Midbrain (tissue), 1 donor: ENCODE measurements at regions not wholly inside any gene's neighbourhood (a gene's known extent, or its start where the extent isn't known, plus 50 kb on each side); places are given as distances from the start of the nearest gene placed in this dataset.
A peak's percentile ranks its signal among the peaks of the same experiment; 100 is the strongest.
"Not testable (repeated sequence)": the region's sequence is repeated elsewhere in the genome, so short reads cannot be mapped to it uniquely, and the experiment has no call there.

Source experiments
- DNase-seq: peaks from one replicate; lab custom pipeline; 2025; lab: John Stamatoyannopoulos, UW

DNA sequence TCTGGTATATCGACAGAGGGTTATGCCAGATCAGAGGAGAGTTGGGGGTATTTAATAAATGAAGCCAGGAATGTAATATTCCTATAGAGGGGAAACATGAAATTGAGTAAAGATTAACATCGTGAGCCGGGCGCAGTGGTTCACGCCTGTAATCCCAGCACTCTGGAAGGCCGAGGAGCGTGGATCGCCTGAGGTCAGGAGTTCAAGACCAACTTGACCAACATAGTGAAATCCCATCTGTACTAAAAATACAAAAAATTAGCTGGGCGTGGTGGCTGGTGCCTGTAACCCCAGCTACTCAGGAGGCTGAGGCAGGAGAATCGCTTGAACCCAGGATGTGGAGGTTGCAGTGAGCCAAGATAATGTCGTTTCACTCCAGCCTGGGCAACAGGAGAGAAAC lies 112.4 kb upstream of the ZNF184 start:
- not testable (repeated sequence) for DNase-seq

DNA sequence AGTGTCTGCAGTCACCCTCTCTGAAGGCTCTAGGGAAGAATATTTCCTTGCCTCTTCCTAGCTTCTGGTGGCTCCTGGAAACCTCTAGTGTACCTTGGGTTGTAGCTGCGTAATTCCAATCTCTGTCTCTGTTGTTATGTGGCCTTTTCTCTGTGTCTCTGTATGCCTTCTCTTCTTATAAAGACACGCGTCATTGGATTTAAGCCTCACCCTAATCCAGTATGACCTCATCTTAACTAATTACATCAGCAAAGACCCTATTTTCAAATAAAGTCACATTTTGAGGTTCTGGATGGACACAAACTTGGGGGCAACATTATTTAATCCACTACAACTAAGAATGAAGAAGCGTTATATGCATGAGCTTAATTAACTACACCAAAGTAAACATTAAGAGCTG lies 111.4 kb upstream of the ZNF184 start:
- no peak for DNase-seq

DNA sequence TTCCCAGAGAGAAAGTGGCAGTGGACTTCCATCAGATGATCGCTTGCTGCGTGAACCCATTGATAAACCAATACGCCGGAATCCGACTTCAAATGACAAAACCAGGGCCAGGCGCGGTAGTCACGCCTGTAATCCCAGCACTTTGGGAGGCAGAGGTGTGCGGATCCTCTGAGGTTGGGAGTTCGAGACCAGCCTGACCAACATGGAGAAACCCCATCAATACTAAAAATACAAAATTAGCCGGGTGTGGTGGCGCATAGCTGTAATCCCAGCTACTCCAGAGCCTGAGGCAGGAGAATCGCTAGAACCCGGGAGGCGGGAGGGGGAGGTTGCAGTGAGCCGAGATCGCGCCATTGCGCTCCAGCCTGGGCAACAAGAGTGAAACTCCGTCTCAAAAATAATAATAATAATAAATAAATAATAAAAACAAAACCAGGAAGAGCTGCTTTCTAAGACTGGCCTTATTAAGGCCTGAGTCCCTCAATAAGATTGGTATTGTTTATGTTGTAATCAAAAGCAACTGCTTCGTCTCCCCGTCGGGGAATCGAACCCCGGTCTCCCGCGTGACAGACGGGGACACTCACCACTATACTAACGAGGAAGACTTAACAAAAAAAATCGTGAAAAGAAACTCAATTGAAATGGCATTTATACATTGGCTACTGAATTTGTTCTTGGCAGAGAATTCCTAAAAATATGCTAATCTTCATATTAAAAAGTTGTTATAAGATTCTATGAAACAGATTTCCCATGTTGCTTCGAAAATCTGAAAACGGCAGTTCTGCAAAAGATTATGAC lies 110.2 kb upstream of the ZNF184 start:
- peak; percentile 14 for DNase-seq

DNA sequence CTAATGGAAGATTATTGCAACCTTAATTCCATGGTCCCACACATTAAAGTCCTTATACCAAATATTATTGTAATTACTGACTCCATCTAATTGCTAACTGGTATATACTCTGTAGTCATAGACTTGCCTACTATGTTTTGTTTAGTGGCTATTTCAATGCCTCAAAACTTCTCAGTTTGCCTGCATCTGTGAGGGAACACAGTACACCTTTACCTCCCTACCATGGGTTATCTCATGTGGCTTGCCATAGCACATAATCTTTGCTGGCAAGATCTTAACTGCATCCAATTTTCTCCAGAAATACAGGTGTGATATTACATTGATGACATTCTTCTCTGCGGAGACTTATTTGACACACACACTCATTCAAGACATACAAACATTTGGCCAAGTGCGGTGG lies 107.1 kb upstream of the ZNF184 start:
- no peak for DNase-seq

DNA sequence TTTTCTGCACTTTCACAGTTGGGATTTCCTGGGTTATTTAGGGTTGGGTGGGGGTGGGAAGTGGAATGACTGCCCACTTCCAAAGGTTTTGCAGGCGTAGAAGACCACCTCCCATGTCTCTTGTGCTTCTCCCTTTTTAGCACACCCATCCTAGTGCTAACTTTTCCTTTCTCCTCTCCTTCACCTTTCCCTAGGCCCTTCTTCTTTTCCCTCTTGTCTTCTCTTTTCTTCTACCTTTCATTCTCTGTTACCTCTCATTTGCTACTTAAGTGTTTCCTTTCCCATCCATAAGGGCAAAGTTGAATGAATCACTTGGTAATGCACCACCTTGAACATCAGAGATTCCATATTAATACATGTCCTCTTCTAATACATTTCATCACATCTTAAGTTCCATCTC lies 105.0 kb upstream of the ZNF184 start:
- DNase-seq, result no peak

DNA sequence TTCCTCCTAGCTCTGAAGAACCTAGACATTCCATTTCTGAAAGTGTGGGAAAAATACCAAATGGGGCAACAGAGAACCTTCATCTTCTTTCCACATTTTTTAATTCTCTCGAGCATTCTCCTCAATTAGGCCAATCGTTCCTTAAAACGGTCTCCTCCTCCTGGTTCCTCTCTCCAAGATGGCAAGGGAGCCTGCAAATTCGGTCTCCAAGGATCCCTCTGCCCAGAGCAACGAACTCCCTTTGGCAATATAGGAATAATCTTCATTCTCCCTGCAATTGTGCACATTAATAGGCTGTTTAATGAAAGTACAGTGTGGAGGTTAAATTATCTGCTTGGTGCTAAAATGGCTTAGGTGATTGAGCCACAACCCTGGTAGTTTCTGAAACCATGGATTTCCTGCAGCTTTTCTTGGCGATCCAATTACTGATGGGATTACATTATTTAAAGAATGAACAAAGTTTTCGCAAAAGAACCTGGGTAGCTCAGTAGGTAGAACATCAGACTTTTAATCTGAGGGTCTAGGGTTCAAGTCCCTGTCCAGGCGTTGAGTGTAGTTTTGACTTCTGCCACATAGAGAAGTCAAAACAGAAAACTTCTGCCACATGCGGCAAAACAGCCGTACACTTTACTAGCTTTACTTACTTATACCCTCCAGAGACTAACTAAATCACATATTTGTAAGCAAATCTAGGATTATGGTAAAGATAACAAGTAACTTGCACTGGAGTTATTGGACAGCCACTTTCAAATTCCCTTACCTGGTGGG lies 102.9 kb upstream of the ZNF184 start:
- no peak for DNase-seq

DNA sequence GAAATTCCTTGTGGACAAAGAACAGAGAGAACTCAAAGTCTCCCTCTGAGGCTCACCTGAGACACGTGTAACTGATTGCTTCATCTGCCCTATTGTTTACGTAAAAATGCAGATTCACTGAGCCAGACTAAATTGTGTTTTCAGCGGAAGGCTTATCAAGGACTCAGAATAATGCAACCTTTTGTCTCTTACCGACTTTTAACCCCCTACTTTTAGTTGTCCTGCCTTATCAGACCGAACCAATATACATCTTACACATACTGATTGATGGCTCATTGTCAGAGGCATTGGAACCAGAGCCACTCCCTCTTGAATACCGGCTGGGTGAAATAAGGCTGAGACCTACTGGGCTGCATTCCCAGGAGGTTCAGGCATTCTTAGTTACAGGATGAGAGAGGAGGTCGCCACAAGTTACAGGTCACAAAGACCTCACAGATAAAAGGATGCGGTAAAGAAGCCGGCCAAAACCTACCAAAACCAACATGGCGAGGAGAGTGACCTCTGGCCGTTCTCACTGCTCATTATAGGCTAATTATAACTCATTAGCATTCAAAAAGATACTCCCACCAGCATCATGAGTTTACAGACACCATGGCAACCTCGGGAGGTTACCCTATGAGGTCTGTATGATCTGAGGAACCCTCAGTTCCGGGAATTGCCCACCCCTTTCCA lies 95.5 kb upstream of the ZNF184 start:
- no peak for DNase-seq

DNA sequence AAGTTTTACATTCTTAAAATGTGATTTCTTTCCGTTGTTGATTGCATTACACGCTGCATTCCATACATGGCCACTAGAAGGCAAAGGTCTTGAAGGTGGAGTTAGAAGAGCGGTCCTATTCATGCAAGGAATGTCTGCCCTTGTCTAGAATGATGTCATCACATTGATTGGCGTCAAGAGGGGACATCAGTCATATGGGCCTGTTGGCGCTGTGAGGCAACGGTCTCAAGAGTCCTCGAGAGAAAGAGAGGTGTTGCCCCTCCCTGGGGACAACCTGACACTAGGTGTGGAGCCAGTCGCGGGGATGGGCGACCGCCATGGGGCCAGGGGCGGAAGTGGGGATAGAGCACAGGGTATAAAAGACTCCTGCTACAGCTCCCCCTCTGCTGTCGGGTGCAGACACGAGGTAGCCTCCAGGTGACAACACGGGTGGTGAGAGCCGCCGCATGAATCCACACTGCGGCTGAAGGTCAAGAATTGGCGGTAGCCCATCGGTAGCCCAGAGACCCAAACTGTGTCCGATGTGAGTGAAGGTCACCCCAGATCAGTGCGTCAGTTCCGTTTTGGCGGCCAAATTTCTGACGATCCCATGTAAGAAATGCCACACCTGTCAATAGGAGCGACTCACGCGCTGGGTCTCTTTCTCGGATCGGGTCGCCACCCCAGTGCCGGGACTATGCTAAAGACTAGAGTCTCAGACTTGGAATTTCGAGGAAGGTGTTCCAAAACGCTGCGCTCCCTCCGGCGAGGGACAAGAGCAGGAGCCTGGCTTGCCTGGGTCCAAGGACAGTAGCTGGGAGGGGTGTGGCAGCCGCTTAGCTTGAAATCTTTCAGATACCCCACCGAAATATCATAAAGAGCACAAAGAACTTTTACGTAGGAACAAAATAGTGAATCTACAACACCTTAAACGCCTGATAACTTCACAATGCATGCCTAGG lies 93.2 kb upstream of the ZNF184 start:
- DNase-seq, result no peak

DNA sequence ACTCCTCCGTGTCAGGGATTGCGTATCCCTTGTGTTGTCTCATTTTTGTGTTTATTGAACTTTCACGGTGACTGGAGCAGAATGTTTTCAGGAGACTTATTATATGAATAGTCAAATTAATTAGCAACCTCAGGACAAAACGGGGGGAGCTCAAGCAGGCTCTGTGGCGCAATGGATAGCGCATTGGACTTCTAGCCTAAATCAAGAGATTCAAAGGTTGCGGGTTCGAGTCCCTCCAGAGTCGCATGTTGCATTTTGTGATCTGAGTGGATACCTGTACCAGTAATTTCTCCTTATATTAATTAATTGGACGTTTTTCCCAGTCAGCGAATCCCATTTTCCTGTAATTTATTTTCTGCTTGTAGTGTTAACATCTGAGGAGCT lies 89.1 kb upstream of the ZNF184 start:
- no peak for DNase-seq

DNA sequence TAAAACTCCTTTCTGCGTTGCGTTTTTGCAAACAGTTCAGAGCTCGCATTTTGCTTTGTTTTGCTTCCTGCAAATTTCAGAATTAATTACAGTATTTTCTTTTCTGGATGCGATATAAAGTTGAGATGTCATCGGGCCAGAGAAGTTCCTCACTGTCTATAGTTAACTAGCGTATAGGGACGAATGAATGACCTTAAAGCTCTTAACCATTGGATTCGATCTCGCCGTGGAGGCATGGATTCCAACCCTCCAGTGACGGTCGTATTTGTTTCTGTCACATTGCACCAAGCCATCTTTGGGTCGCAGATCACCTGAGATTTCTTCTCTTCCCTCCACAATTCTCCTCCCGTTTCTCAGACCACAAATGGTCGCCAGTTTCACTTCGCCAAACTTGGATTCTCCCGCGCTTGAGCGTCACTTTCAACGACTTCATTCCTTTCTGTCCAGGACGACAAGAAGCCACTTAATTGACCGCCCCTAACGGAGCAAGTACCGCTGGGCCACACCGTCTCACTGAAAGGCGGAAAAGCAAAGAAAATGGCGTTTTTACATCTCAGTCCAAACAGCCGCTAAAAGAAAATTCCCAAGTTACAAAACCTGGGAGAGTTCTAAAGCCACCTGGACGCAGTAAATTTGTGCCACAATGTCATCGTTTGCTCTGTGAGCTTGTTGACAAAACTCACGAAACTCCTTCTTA lies 85.3 kb upstream of the ZNF184 start:
- DNase-seq, result no peak

DNA sequence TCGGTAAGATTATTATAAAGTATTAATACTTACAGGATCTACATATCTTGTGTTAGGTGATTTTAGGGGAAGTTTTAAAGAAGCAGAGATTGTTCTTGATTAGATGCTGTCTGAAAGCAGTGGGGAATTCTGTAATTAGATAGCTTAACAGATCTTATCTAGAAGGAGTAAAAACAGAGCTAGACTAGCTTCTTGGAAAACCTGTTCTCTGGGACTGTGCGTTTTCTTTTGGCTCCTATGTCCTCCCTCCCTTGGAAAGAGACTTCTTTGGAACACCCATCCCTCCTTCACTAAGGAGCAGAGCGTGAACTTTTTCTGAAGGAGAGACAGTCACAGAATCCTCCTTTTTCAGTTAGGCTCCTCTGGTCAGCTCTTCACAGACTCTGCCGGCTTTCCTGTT lies 83.5 kb upstream of the ZNF184 start:
- DNase-seq, result no peak

DNA sequence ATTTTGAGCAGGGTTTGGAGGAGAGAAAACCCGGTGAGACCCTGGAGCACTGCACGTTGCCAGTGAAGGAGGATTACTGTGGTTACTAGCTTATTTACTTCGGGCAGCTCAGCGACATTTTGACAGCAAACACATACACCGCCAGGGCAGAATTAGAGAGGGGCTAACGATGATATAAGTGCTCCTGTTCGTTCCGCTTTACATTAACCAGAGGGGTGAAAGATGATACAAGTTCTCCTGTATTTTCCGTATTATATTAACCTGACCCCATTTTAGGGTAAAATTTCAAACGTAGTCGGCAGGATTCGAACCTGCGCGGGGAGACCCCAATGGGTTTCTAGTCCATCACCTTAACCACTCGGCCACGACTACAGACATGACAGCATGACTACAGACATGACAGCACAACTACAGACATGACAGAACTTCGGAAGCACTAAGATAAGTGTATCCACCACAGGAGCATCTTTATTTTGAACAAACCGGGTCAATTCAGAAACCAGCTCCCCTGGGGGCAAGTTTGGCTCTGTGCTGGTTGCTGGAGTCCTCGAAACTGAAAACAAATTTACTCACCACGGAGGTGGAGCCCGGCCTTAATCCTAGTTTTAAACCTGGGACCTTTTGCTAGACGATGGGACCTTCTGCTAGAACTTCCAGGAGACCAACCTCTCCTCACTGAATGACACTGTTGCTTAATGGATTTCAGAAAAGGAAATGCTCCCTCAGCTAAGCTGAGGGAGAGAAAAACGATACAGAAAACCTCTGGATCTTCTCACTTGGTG lies 80.4 kb upstream of the ZNF184 start:
- DNase-seq, result no peak

DNA sequence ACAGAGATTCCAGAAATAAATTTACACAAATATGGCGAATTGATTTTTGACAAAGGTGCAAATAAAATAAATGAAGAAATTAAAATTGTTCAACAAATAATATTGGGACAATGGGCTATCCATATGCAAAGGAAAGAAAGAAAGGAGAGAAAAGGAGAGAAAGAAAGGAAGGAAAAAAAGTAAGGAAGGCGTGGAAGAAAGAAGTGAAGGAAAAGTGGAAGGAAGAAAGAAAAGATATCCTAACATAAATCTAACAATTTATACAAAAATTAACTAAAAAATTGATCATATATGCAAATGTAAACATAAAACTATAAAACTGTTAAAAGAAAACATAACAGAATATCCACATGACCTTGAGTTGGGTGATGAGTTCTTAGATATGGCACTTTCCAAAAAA lies 78.7 kb upstream of the ZNF184 start:
- no peak for DNase-seq

DNA sequence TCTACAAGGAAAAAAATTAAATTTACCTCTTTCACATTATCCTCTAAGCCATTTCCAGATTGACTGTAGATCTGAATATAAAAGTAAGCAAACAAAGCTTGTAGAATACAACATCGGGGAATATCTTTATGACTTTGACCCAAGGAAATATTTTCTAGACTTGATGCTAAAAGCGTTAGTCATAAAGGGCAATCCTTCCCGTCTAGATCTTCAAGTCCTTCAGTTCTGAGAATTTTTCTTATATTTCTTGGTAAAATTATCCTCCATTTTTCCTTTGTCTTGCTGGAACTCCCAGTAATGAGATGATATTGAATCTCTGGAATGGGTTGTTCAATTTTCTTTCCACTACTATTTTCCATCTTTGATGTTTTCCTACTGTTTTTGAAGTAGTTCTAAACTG lies 77.8 kb upstream of the ZNF184 start:
- DNase-seq, result no peak

DNA sequence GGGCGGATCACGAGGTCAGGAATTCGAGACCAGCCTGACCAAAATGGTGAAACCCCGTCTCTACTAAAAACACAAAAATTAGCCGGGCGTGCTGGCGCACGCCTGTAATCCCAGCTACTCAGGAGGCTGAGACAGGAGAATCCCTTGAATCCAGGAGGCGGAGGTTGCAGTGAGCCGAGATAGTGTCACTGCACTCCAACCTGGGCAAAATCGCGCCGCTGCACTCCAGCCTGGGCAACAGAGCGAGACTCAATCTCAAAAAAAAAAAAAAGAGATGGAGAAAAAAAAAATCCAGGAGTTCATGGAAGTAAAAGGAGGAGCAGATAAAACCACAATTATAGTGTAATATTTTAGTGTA lies 76.3 kb upstream of the ZNF184 start:
- not testable (repeated sequence) for DNase-seq

DNA sequence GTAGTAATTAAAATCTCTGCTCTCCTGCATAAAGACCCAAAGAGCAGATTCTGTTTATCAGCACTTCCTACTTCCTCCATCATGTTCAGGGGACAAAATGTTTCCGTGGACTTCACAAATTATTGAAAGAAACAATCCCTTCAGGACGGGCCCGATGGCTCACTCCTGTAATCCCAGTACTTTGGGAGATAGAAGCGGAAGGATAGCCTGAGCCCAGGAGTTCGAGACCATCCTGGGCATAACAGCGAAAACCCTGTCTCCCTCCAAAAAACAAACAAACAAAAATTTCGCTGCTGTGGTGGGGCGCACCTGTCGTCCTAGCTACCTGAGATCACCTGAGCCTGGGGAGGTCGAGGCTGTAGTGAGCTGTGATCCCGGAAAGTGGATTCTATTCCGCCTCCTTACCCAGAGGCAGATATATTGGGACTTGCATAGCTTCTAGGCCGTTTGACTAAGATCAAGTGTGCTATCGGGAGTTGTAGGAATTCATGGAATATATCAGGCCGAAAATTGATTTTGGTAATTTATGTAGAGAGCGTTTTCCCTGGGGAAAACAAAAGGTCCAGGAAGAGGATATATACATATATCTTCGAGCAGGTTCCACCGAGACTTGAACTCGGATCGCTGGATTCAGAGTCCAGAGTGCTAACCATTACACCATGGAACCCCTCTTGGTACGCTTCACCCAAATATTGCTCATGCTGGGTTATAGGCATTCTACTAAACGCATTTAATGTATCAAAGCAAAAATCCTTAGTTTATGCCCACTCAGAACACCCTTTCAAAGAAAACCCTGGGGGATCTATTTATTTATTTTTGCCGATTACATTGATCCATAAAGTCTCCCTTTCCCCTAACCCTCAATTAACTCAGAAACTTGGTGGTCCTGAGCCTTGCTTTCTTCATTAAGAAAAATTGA lies 74.5 kb upstream of the ZNF184 start:
- no peak for DNase-seq

DNA sequence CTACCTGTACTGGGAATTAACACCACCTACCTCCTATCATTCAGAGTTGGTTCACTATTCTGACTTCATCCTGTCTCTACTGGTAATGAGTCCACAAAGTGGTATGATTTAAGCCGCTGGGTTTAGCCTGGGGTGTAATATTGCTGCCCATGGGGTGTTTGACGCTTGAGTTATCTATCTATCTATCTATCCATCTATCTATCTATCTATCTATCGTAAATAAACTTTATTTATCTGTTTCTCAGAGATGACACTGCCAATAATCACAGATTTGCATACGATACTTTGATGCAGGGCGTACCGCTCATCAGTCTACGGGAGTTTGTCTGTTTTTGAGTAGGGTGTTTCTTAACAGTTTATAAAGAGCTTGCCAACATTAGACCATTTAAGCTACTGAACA lies 73.6 kb upstream of the ZNF184 start:
- DNase-seq, result no peak

DNA sequence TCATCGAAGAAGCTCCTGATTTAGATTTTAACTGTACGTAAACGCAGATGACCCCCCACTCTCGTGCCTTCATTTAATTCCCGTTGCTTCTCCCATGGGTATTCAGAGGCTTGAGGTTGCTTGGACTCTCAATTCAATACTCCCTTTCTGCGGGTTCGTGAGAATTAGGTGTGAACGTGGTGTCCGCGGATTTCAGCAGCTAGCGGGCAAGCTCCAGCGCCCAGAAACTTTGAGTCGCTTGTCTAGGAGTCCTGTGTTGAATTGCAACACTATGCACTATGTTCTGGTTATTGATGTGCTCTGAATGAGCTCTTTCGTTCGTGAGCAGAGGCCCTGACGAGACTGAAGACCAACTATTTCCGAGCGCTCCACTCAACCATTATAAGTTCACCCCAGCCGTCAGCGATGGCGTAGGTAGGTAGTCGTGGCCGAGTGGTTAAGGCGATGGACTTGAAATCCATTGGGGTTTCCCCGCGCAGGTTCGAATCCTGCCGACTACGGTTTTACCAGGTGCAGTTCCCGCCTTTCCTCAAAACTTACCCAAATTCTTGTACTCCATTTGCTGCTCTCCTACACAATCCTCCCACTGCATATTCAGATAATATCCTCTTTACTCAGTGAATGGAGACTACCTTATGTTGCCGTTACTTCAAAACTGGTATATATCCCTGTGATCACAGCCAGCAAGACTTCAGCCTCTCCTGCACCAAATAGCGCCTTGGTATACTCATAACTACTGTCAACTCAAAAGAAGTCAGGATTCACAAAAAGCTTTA lies 72.6 kb upstream of the ZNF184 start:
- DNase-seq, result no peak
